SK-N-SH treated with all-trans-retinoic acid at 6 μM for 48 hours (cell line): ENCODE measurements at regions not wholly inside any gene's neighbourhood (a gene's known extent, or its start where the extent isn't known, plus 50 kb on each side); places are given as distances from the start of the nearest gene placed in this dataset.

Experiments used
- ZC3H10 ChIP-seq: fragments of 250-450 bp; sonication (Bioruptor Pico); IDR thresholded peaks from 2 replicates; pipeline ENCODE4 v1.5.1; 2021; ENCODE audit warnings: mild to moderate bottlenecking, moderate library complexity
- ZFP30 ChIP-seq: fragments of 450-650 bp; formaldehyde crosslinking; IDR thresholded peaks from 2 replicates; pipeline ENCODE4 v1.5.0; 2022; ENCODE audit warnings: mild to moderate bottlenecking, moderate library complexity
- TF ChIP-seq, protein P1 (sequence below): fragments of 250-450 bp; sonication (Bioruptor Pico); IDR thresholded peaks from 2 replicates; pipeline ENCODE4 v1.8.0; 2020; ENCODE audit warnings: mild to moderate bottlenecking, moderate library complexity, borderline replicate concordance

DNA sequence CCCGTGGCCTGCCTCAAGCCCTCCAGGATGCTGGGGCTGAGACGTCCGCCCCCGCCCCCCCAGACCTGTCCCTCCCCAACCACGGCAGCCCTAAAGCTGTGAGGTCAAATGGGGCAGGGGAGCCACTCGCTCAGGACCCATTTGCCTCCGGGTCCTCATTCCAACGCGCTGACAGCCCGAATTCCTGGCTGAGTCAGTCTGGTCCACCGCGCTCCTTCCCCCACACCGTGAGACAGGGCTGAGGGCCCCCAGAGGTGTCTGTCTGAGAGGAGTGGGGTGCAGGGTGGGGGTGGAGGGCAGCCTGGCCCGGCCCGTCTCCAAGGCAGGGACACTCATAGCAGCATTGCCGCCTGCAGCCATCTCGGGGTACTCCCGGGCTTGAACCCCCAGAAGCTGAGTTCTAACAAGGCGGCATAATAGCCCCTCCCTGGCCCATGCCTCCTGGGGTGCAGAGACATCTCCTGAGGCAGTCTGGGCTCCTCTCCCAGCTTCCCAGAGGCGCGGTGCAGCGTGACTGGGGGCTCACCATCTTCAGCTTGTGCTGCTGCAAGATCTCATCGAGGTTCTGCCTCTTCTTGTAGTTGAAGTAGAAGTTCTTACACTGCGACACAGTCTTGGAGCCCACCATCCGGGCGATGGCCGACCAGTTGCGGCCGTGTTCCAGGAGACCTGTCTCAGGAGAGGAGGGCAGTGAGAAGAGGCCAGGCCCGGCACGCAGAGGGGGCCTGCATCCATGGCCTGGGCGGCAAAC is 90.5 kb downstream of the RFLNA start:
- TF ChIP-seq ZC3H10 (CRISPR knock-in tag), result no peak
- TF ChIP-seq, protein P1, sequence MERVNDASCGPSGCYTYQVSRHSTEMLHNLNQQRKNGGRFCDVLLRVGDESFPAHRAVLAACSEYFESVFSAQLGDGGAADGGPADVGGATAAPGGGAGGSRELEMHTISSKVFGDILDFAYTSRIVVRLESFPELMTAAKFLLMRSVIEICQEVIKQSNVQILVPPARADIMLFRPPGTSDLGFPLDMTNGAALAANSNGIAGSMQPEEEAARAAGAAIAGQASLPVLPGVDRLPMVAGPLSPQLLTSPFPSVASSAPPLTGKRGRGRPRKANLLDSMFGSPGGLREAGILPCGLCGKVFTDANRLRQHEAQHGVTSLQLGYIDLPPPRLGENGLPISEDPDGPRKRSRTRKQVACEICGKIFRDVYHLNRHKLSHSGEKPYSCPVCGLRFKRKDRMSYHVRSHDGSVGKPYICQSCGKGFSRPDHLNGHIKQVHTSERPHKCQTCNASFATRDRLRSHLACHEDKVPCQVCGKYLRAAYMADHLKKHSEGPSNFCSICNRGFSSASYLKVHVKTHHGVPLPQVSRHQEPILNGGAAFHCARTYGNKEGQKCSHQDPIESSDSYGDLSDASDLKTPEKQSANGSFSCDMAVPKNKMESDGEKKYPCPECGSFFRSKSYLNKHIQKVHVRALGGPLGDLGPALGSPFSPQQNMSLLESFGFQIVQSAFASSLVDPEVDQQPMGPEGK (CRISPR knock-in tag), result peak; percentile 93
- TF ChIP-seq ZFP30 (CRISPR knock-in tag), result no peak
